GM12872 (cell line): ENCODE measurements at regions not wholly inside any gene's neighbourhood (a gene's known extent, or its start where the extent isn't known, plus 50 kb on each side); places are given as distances from the start of the nearest gene placed in this dataset.

Experiments
- TF ChIP-seq, protein P1 (sequence below): IDR thresholded peaks from 3 replicates; pipeline ENCODE4 v1.5.1; 2011; ENCODE audit warnings: low read depth, mild to moderate bottlenecking, low read length, moderate library complexity; ENCODE audit not compliant: insufficient read depth

DNA sequence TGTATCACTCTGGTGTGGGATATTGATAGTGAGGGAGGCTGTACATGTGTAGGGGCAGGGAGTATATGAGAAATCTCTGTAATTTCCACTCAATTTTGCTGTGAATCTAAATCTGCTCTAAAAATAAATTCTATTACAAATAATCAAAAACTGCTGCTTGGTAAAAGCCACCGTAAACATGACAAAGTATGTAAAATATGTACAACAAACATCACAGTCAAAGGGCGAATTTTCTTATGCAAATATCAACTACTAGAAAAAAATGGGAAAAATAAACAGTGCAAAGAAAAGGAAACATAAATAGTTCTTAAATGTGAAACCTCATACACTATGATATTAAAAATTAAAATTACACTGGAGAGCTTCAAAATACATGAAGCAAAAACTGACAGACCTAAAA, 105.1 kb upstream of the DCLK2 start:
- TF ChIP-seq, protein P1, sequence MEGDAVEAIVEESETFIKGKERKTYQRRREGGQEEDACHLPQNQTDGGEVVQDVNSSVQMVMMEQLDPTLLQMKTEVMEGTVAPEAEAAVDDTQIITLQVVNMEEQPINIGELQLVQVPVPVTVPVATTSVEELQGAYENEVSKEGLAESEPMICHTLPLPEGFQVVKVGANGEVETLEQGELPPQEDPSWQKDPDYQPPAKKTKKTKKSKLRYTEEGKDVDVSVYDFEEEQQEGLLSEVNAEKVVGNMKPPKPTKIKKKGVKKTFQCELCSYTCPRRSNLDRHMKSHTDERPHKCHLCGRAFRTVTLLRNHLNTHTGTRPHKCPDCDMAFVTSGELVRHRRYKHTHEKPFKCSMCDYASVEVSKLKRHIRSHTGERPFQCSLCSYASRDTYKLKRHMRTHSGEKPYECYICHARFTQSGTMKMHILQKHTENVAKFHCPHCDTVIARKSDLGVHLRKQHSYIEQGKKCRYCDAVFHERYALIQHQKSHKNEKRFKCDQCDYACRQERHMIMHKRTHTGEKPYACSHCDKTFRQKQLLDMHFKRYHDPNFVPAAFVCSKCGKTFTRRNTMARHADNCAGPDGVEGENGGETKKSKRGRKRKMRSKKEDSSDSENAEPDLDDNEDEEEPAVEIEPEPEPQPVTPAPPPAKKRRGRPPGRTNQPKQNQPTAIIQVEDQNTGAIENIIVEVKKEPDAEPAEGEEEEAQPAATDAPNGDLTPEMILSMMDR: no peak

- TF ChIP-seq, protein P1: no peak
Measured at GRCh38 chr4:149975172-149975571, 103.1 kb upstream of the DCLK2 start.

GRCh38 chr4:149980121-149980682, 98.0 kb upstream of the DCLK2 start:
- TF ChIP-seq, protein P1: no peak

DNA sequence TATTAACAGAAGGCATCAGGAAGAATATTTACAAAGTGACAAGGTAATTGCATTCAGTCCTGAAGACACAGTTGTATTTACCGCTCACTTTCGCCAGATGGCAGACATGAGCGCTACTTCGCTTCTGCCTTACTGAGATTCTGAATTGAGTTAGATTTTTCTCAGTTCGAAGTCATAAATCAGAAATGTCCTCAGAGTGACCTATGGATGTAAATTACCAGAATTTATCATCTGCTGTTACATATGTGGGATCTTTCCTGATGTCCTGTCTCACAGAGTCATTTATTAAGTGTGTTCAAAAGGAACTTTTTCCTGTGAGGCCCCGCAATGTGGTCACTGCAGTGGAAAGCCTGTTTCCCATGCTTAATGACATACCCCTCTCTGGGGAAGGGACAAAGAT, 97.3 kb upstream of the DCLK2 start:
- TF ChIP-seq, protein P1: peak; percentile 80

GRCh38 chr4:149983401-149983800, 94.8 kb upstream of the DCLK2 start:
- TF ChIP-seq, protein P1: no peak

- TF ChIP-seq, protein P1: no peak
Measured at GRCh38 chr4:149983931-149984330, 94.3 kb upstream of the DCLK2 start.

DNA sequence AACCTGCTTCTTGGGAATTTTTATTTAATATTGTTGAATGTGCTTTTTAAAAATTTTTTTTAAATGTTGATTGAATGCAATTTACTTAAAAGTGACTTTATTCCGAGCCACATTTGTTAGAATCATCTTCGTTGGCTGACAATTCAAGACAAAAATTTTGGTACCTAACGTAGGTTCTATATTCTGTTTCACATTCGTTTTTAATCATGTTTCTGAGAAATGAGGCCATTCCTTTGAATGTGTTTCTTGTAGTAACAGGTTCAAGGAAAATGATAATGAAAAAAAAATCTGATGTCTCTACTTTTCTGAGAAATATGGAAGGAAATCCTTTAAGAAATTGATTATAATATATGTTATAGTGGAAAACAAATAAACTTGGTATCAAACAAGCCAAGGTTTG, 92.3 kb upstream of the DCLK2 start:
- TF ChIP-seq, protein P1: no peak
